ENCODE measurements at regions not wholly inside any gene's neighbourhood (a gene's known extent, or its start where the extent isn't known, plus 50 kb on each side); places are given as distances from the start of the nearest gene placed in this dataset.

DNA sequence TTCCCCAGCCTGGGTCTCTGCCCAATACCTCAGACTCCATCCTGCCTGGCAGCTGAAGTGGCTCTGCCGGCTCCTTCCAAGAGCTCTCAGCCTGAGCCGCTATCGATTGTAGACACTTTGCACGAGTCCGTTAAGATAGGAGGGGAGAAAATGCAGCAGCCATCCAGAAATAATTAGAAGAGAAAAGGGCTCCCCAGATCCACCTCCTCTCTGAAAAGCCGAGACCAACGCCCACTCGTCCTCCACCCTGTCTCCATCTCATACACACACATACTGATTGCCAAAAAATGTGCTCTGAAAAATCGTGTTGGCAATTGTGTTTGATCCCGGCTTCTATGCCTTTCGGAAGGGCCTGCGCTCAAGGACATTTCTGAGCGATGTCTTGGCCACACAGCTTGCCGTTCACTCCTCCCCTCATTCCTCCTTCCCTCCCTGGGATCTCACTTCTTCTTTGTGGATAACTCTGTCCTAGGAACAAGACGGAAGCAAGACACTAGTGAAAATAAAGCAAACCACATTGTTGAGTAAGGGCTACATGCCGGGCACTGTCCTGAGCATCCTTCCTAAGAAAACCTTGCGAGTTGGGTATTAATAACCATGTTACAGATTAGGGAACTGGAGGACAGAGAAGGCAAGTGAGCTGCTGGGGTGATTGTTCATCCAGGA, 372.8 kb upstream of the MYT1L start:
- 53% methylated on average over 17 of the region's 17 CpGs for WGBS (ENCODE audit: insufficient coverage, insufficient replicate concordance, low lambda C conversion rate, missing lambda C conversion rate)
- CTCF ChIA-PET, result no interaction called here
- Histone ChIP-seq H3K27ac (ENCODE audit: control insufficient read depth, insufficient read depth) (no peak overlapping the region), H3K9me3 (replicated peaks; ENCODE audit: control insufficient read depth, insufficient read depth, low read length) (no peaks in the 10 kb centered on the region), H3K4me1 (ENCODE audit: control insufficient read depth, insufficient read depth, low read length) (no peaks in the 10 kb centered on the region), H3K9ac (ENCODE audit: control insufficient read depth, insufficient read depth, low read length) (no peak overlapping the region), H3K79me2 (ENCODE audit: control insufficient read depth, insufficient read depth, low read length) (no peaks in the 10 kb centered on the region), H4K20me1 (ENCODE audit: control insufficient read depth, insufficient read depth) (no peaks in the 10 kb centered on the region), H3K4me2 (ENCODE audit: control insufficient read depth, insufficient read depth) (no peak overlapping the region), H3K4me3 (no peak overlapping the region), H3K27me3 (replicated peaks in 1 of 2; ENCODE audit: control insufficient read depth in 2 of 2, insufficient read depth in 2 of 2, low read length in 1 of 2) (peaks cover 0 to 1% of the 10 kb centered on the region in 2 experiments; a peak in 1 of 4 replicates), H3K36me3 (ENCODE audit: control insufficient read depth in 2 of 2, insufficient read depth in 2 of 2, low read length in 1 of 2) (no peaks in the 10 kb centered on the region), H2AFZ (ENCODE audit: control insufficient read depth, low read depth, low read length) (no peak overlapping the region)
- no peak for DNase-seq (ENCODE audit: low read depth, low spot score)
- SMC1A ChIA-PET (ENCODE audit: uncharacterized antibody, unreplicated experiment), result no interaction called here
- no peak for FAIRE-seq
- no peak for ATAC-seq
- TF ChIP-seq MEF2A (IDR thresholded peaks at IDR 0.05; ENCODE audit: insufficient read depth, low read depth, low read length), result no peak
- no peak for TF ChIP-seq POU2F2 (IDR thresholded peaks at IDR 0.05; ENCODE audit: borderline replicate concordance, low read depth, low read length)
- no peak for TF ChIP-seq FOS (IDR thresholded peaks at IDR 0.05; ENCODE audit: borderline replicate concordance, extremely low read depth, insufficient read length)
- TF ChIP-seq CREB1 (IDR thresholded peaks at IDR 0.05; ENCODE audit: low read depth), result no peak
- no peak for TF ChIP-seq SUZ12 (IDR thresholded peaks at IDR 0.05; ENCODE audit: unreplicated experiment)
- TF ChIP-seq, protein P1, sequence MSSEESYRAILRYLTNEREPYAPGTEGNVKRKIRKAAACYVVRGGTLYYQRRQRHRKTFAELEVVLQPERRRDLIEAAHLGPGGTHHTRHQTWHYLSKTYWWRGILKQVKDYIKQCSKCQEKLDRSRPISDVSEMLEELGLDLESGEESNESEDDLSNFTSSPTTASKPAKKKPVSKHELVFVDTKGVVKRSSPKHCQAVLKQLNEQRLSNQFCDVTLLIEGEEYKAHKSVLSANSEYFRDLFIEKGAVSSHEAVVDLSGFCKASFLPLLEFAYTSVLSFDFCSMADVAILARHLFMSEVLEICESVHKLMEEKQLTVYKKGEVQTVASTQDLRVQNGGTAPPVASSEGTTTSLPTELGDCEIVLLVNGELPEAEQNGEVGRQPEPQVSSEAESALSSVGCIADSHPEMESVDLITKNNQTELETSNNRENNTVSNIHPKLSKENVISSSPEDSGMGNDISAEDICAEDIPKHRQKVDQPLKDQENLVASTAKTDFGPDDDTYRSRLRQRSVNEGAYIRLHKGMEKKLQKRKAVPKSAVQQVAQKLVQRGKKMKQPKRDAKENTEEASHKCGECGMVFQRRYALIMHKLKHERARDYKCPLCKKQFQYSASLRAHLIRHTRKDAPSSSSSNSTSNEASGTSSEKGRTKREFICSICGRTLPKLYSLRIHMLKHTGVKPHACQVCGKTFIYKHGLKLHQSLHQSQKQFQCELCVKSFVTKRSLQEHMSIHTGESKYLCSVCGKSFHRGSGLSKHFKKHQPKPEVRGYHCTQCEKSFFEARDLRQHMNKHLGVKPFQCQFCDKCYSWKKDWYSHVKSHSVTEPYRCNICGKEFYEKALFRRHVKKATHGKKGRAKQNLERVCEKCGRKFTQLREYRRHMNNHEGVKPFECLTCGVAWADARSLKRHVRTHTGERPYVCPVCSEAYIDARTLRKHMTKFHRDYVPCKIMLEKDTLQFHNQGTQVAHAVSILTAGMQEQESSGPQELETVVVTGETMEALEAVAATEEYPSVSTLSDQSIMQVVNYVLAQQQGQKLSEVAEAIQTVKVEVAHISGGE (CRISPR knock-in tag; IDR thresholded peaks at IDR 0.05), result no peak
- TF ChIP-seq, protein P2, sequence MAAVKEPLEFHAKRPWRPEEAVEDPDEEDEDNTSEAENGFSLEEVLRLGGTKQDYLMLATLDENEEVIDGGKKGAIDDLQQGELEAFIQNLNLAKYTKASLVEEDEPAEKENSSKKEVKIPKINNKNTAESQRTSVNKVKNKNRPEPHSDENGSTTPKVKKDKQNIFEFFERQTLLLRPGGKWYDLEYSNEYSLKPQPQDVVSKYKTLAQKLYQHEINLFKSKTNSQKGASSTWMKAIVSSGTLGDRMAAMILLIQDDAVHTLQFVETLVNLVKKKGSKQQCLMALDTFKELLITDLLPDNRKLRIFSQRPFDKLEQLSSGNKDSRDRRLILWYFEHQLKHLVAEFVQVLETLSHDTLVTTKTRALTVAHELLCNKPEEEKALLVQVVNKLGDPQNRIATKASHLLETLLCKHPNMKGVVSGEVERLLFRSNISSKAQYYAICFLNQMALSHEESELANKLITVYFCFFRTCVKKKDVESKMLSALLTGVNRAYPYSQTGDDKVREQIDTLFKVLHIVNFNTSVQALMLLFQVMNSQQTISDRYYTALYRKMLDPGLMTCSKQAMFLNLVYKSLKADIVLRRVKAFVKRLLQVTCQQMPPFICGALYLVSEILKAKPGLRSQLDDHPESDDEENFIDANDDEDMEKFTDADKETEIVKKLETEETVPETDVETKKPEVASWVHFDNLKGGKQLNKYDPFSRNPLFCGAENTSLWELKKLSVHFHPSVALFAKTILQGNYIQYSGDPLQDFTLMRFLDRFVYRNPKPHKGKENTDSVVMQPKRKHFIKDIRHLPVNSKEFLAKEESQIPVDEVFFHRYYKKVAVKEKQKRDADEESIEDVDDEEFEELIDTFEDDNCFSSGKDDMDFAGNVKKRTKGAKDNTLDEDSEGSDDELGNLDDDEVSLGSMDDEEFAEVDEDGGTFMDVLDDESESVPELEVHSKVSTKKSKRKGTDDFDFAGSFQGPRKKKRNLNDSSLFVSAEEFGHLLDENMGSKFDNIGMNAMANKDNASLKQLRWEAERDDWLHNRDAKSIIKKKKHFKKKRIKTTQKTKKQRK (IDR thresholded peaks at IDR 0.05; ENCODE audit: low read depth, low read length), result no peak
- TF ChIP-seq ZZZ3 (IDR thresholded peaks at IDR 0.05; ENCODE audit: control insufficient read depth, insufficient read length, low read depth), result no peak
- TF ChIP-seq, protein P3, sequence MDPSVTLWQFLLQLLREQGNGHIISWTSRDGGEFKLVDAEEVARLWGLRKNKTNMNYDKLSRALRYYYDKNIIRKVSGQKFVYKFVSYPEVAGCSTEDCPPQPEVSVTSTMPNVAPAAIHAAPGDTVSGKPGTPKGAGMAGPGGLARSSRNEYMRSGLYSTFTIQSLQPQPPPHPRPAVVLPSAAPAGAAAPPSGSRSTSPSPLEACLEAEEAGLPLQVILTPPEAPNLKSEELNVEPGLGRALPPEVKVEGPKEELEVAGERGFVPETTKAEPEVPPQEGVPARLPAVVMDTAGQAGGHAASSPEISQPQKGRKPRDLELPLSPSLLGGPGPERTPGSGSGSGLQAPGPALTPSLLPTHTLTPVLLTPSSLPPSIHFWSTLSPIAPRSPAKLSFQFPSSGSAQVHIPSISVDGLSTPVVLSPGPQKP (IDR thresholded peaks at IDR 0.05; ENCODE audit: low read depth, low read length), result no peak
- TF ChIP-seq, protein P4, sequence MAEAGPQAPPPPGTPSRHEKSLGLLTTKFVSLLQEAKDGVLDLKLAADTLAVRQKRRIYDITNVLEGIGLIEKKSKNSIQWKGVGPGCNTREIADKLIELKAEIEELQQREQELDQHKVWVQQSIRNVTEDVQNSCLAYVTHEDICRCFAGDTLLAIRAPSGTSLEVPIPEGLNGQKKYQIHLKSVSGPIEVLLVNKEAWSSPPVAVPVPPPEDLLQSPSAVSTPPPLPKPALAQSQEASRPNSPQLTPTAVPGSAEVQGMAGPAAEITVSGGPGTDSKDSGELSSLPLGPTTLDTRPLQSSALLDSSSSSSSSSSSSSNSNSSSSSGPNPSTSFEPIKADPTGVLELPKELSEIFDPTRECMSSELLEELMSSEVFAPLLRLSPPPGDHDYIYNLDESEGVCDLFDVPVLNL (IDR thresholded peaks at IDR 0.05; ENCODE audit: low read depth, low read length), result no peak
- no peak for TF ChIP-seq BACH1 (IDR thresholded peaks at IDR 0.05; ENCODE audit: borderline replicate concordance)
- TF ChIP-seq YBX1 (IDR thresholded peaks at IDR 0.05), result no peak
- POLR2A ChIA-PET, result no interaction called here
- in situ Hi-C loops (cut with MboI), result no loop called here
- RAD21 ChIA-PET (ENCODE audit: unreplicated experiment), result no interaction called here
- intact Hi-C loops (cut with micrococcal nuclease; ENCODE audit: unreplicated experiment), result no loop called here
- no TSS peak for BruUV-seq (replicated peaks)

Data from GM12878 (cell line).